HG03175 (cell line): ENCODE measurements at regions not wholly inside any gene's neighbourhood (a gene's known extent, or its start where the extent isn't known, plus 50 kb on each side); places are given as distances from the start of the nearest gene placed in this dataset.

Source experiments
- ATAC-seq: cut with Tn5 transposase; IDR thresholded peaks from one replicate; pipeline ENCODE4 v1.9.1; 2021; ENCODE audit warnings: mild to moderate bottlenecking, moderate library complexity; ENCODE audit not compliant: unreplicated experiment

DNA sequence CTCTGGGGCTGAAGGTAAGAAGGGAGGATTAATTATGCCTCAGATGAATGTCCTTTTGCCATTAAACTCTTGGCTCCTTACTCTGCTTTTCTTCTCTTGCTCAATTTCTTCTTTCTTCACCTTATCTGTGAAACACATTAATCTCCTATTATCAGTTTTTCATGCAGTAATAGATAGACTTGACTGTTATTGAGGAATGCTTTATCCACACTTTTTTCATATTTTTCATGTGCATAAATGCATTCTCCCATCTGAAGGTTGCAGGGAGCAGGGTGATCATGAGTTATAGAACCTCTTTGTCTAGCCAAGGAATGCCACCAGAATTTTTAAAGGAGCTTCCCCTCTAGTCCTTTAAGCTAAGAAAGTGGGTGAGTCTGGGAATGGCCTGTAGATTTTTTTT lies 66.4 kb upstream of the CD180 start:
- ATAC-seq = no peak

DNA sequence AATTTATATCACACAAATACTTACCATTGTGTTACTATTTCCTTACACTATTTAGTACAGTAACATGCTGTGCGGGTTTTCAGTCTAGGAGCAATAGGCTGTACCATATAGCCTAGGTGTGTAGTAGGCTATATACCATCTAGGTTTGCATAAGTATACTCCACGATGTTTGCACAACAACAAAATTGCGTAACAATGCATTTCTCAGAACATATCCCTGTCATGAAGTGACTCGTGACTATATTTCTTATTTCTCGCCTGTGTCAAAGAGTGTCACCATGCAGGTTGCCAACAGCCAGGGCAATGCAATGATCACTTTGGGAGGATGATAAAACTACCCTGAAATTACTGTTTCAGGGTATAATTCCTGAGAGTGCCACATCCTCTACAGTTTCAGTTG lies 65.6 kb upstream of the CD180 start:
- ATAC-seq = no peak

DNA sequence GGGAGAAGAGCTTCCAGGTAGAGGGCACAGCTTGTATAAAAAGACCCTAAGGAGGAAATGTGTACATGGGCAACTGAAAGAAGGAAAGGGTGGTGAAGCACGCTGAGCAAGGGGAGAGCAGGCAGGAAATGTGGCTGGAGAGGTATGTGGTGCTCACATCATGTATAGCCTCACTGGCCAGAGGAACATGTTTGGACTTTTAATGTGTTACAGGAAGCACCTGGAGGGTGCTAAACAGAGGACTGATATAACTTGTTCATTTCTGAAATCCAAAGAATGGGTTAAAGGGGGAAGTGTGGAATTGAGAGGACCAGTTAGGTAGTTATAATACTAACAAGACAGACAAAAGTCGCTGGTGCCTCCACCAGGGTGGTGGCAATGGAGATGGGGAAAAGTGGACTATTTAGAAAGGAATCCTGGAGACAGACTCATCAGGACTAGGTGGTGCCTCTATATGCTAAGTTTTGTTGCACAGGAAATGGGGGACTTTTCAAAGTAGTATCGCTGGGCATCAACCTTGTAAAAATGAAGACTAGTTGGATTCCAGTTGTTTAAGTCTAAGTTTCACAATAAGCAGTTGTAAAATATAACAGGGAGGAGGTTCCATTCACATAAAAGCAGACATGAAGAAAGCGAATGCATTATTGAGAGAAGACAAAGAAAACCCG lies 63.1 kb upstream of the CD180 start:
- no peak for ATAC-seq

DNA sequence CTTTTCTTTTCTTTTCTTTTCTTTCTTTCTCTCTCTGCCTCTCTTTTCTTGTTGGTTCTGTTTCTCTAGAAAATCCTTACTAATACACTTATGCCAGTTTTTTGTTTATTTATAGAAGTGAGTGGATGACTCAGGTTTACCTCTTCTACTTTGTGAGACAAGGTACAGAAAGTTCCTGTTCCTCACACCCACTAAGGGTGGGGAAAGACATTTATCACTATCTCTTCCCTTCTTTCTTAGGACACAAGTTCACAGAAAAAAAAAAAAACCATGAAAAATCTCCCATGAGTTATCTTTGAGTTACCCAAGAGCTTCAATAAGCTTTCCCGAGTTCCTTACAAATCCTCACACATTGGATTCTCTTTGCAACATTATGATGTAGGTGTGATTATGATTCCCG lies 60.9 kb upstream of the CD180 start:
- no peak for ATAC-seq

DNA sequence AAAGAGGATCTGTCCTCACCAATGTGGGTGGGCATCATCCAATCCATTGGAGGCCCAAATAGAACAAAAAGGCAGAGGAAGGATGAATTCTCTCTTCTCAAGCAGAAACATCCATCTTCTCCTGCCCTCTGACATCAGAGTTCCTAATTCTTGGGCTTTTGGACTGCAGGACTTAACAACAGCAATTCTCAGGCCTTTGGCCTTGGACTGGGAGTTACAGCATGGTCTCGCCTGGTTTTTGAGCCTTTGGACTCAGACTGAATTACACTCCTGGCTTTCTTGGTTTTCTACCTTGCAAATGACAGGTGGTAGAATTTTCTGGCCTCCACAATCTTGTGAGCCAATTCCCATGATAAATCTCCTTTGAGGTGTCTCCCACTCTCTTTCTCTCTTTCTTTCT lies 60.5 kb upstream of the CD180 start:
- ATAC-seq = no peak

DNA sequence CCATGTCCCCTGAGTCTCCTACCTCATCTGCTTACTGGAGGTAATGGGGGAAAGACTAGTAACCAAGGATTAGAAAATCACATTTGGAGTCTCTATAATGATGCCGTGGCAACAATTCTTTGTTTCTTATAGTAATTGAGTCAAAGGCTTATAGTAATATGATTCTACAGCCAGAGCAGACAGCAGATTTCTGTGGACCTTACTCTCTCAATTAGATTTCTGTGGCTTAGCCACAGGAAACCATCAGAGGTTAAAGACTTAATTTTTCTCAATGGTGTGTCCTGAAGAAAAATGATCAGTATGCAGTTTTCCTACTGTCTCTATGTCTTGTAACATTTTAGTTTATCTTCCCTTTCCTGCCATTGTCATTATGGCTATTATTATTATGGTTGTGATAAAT lies 59.3 kb upstream of the CD180 start:
- ATAC-seq = no peak

DNA sequence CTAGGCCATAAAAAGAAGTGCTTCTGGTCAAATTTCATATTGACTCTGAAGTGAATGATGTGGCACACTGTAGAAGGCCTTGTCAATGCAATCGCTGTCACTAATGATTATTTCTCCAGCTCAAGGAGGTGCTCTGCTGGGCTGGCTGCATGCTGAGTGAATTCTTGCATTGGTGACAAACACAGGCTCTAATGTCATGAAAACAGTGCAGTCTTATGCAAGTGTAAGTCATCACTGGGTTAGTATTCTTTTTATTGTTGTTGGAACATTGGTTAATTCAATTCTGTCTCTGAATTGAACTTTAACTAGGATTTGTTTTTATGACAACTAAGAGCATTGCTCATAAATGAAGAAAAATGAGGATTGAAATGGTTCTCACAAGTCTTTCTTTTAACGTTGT lies 57.3 kb upstream of the CD180 start:
- no peak for ATAC-seq

DNA sequence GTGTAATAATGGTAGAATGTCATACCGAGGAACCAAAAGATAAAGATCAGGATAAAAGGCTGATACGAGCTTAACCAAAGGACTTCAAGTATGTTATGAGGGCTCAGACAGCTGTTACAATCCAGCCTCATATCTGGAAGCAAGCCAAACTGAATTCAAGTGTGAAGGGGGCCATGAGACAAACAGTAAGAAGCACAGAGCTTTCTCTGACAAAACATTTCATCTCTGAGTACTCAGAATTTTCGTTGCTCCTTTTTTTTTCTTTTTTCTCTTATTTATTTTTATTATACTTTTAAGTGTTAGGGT lies 52.9 kb upstream of the CD180 start:
- no peak for ATAC-seq

DNA sequence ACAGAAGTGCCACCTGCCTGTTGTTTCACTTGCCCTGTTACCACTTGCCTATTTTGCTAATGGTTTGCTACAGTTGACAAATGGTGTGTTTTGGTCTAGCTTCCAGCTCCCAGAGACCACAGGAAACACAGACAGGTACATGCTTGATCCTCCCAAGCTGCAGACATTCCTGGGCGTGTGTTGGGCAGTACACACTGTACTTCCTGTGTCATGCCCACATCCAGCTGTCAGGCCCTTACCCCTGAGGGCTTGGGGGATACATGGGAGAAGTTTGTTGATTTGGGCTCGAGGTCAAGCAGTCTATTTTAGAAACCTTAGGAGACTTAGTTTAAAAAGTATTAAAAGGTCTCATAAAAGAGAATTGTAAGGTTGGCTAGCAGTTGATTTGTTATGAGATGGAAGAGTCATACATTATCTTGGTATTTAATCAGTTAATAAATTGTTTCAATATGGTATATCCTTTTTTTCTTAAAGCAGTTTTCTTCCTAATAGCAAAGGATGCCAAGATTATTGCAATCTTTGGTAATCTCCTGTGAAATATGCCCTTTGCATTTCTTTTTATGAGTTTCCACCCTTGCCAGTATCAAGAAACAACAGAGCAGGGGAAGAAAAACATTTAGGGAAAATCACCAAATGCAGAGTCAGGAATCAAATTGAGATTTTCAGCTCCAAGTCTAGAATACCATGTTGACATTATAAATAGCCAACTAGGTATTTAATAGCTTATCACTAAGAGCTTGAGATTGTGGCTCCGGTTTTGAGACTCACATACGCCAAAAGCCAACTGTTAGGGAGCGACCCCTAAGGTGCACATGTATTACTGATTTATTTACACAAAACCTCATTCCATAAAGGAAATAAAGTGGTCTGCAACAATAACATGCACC lies 52.3 kb upstream of the CD180 start:
- no peak for ATAC-seq

DNA sequence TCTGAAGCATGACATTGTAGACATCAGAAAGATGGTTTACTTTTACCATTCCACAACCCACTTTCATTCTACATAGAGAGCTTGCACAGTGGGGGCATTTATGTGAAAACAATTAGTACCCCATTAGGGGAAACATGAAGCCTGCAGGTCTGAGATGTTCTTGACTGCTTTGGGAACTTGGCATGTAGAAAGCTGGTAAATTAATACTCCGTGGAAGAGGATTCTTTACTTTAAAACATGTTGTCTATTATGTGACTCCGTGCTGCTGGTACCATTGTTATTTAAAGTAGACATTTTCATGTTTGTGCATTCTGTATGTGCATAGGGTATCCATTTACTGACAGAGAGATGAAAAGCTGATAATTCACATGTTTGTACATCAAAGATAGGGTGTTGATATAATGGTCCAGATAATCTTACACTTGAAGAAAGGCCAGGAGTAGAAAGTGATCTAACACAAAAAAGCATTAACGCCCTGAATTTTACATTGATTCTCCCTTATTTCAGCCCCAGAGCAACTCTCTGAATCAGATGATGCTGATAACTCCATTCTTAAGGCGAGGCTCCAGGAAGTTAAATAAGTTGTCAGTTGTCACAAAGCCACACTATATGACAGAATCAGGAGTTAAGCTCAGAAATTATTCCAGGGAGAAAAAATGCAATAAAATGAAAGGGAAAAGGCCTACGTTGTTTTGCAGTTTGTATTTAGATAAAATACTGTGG lies 50.1 kb upstream of the CD180 start:
- ATAC-seq = no peak
